GM12892 (cell line): ENCODE measurements at regions not wholly inside any gene's neighbourhood (a gene's known extent, or its start where the extent isn't known, plus 50 kb on each side); places are given as distances from the start of the nearest gene placed in this dataset.
"Not testable (repeated sequence)": the region's sequence is repeated elsewhere in the genome, so short reads cannot be mapped to it uniquely, and the experiment has no call there.

Experiments used
- DNase-seq: peaks from one replicate; pipeline ENCODE4 v3.0.0; 2011; ENCODE audit not compliant: insufficient read length
- FAIRE-seq: peaks from 2 replicates; lab custom pipeline; 2011; peaks lifted over from hg19 to GRCh38; lab: Jason Lieb, UNC
- POLR2A ChIP-seq: IDR thresholded peaks from 2 replicates; pipeline ENCODE4 v1.6.1; 2011; ENCODE audit warnings: low read depth, low read length, control low read depth
- POLR2AphosphoS5 ChIP-seq: IDR thresholded peaks from 2 replicates; pipeline ENCODE4 v1.6.1; 2011; ENCODE audit warnings: low read depth, low read length, control low read depth
- TAF1 ChIP-seq: IDR thresholded peaks from 2 replicates; pipeline ENCODE4 v1.6.1; 2011; ENCODE audit warnings: low read depth, mild to moderate bottlenecking, control low read depth, low read length, borderline replicate concordance

DNA sequence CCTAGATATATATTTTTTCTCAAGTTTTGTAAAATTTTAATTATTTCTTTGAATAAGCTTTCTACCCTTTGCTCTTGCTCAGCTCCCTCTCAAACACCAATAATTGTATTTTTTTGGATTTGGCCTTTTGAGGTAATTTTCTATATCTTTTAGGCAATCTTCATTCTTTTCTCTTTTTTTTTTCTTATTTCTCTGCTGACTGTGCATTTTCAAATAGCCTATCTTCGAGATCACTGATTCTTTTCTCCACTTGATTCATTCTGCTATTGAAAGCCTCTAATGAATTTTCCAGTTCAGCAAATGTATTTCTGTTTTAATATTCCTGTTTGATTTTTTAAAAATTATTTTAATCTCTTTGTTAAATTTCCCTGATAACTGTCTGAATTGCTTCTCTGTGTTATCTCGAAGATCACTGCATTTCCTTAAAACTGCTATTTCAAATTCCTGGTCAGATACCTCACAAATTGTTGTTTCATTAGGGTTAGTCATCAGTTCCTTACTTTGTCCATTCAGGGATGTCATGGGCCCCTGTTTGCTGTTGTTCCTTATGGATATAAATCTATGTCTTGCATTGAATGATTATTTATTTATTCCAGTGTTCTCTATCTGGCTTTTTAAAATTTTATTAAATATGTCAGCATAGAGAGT lies 100.1 kb upstream of the UNC5B start:
- TF ChIP-seq POLR2AphosphoS5 (no peak), TAF1 (no peak), POLR2A (no peak)
- FAIRE-seq (no peak), DNase-seq (no peak)

DNA sequence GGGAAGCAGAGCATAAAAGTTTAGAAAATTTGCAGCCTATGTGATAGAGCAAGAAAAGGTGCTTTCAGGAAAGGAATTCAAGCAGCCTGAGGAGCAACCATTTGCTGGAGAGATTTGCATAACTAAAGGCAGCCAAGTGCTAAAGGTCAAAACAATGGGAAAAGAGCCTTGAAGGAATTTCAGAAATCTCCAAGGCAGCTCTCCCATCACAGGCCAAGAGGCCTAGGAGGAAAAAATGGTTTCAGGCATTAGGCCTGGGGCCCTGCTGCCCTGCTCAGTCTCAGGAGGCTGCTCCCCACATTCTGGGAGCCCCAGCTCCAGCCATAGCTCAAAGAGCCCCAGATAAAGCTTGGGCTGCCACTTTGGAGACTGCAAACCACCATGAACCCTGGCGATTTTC lies 95.9 kb upstream of the UNC5B start:
- FAIRE-seq (no peak), DNase-seq (no peak)
- TF ChIP-seq POLR2AphosphoS5 (no peak), POLR2A (no peak), TAF1 (no peak)

DNA sequence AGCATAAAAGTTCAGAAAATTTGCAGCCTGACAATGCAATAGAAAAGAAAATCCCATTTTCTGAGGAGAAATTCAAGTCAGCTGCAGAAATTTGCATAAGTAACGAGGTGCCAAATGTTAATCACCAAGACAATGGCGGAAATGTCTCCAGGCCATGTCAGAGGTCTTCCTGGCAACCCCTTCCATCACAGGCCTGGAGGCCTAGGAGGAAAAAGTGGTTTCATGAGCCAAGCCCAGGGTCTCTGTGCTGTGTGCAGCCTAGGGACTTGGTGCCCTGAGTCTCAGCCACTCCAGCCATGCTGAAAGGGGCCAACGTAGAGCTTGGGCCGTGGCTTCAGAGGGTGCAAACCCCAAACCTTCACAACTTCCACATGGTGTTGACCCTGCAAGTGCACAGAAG lies 94.8 kb upstream of the UNC5B start:
- not testable (repeated sequence) for FAIRE-seq, DNase-seq

DNA sequence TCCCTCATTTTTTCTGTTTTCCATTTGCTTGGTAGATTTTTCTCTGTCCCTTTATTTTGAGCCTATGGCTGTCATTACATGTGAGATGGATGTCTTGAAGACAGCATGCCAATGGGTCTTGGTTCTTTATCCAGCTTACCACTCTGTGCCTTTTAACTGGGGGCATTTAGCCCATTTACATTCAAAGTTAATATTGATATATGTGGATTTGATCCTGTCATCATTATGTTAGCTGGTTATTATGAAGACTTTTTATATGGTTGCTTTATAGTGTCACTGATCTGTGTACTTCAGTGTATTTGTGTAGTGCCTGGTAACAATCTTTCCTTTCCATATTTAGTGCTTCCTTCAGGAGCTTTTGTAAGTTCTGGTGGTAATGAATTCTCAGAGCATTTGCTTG lies 89.3 kb upstream of the UNC5B start:
- DNase-seq (no peak), FAIRE-seq (no peak)
- no peak for TF ChIP-seq POLR2A
- TF ChIP-seq POLR2AphosphoS5: no peak
- no peak for TF ChIP-seq TAF1

DNA sequence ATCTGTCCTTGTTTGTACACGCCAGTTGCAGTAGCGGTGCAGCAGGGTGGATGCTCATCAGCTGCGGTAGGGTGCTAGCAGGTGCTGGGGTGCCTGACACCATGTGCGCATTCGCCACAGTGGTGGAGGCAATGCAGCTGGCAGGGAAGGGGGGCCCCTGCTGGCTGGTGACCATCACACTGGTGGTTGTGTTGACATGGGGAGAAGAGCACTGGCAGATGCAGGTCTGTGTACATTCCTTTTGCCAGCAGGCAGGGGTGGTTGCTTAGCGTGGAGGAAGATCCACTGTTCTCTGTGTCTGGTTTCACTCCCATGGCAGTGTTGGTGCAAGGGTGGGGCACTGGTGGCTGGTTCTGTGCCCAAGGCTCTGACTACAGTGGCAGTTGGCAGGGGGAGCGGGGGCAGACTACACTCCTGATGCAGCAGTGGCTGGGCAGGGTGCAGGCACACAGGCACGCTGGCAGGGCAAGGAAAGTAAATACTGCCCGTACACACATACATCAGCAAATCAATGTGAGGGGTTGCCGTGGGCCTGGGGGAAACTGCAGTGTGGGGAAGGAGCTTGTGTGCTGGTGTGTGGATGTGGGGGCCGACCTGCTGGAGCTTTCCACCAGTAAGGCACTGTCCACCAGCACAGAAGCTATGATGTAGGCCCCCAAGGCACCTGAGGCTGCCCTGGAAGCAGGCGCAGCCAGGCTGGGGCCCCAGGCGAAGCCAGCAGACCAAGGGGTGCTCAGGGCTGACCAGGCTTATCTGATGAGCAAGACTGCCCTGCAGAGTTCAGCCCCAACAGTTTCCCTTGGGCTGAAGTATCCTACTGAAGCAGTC lies 87.2 kb upstream of the UNC5B start:
- no peak for FAIRE-seq
- DNase-seq: no peak
- TF ChIP-seq POLR2A: no peak
- TF ChIP-seq TAF1: no peak
- no peak for TF ChIP-seq POLR2AphosphoS5

DNA sequence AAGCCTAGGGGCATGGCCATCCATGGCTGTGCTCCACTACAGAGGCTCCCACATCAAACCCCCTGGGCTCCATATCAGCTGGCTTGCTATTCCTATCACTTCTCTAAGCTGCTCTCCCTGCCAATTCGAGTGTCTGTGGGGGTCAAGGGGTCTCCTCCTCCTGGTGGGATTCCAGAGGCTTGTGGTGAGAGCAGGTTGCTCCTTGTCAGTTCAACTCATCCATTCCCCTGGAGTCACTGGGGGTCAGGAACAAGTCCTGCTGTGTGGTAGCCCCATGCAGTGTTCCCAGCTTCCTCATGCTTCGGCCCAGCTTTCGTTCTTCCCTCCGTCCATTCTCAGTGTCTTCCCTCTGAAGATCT lies 86.6 kb upstream of the UNC5B start:
- no peak for DNase-seq
- TF ChIP-seq TAF1 (no peak), POLR2A (no peak), POLR2AphosphoS5 (no peak)
- no peak for FAIRE-seq

DNA sequence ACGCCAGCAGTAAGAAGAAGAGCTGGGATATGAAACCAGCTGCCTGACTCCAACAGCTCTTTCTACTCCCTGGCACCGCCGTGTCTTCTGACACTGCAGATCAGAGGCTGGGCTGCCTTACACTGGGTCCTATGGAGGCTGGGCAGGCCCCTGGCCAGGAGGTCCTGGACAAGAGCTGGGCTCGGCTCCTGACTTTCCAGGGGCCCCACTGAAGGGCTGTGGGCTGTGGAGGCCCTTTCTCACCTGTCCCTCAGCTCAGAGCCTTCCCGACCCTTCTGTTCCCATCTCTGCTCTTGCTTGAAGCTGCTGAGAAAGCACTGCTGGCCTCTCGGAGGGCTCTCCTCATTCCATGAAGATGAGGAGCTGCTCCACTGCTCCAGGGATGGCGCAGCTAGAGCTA lies 85.9 kb upstream of the UNC5B start:
- FAIRE-seq (no peak), DNase-seq (no peak)
- no peak for TF ChIP-seq POLR2AphosphoS5
- no peak for TF ChIP-seq TAF1
- TF ChIP-seq POLR2A: no peak

DNA sequence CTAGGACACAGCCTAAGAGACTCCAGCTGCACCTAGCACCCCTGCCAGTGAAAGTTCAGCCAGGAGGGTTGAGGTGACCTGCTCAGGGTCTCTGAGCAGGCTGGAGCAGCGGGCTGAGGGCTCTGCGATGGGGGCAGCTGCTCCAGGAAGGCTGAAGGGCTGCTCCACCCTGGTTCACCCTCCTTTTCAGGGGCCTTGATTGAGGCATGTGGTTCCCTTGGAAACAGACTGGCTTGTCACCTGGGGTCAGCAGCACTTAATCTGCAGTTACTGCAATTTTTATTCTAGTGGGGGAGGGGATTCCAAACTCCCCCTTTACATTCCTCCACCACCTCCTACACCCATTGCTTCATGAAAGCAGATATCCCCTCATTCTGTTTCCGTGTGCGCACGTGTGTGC lies 85.3 kb upstream of the UNC5B start:
- no peak for FAIRE-seq
- no peak for DNase-seq

DNA sequence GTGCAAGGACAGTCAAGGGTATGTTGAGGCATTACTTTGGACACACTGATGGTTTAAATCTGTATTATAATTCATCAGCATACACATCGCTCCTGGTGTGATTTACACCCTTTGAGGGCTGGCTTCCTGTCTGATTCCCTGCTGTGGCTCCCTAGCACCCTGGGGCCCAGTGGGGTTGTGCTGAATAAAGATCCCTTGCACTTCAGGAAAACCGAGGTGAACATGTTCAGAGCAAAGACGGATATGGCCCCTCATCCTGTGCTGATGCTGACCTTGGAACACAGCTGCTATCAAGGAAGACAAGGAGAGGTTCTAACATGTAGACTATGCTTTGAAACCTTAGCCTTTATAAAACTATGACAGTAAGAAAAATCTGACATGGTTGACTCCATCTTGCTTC lies 84.6 kb upstream of the UNC5B start:
- no peak for TF ChIP-seq POLR2AphosphoS5
- TF ChIP-seq TAF1: no peak
- no peak for TF ChIP-seq POLR2A
- FAIRE-seq: no peak
- no peak for DNase-seq

More for the DNA sequence above, 85.3 kb upstream of the UNC5B start:
- TF ChIP-seq TAF1: no peak
- TF ChIP-seq POLR2A: no peak
- no peak for TF ChIP-seq POLR2AphosphoS5

DNA sequence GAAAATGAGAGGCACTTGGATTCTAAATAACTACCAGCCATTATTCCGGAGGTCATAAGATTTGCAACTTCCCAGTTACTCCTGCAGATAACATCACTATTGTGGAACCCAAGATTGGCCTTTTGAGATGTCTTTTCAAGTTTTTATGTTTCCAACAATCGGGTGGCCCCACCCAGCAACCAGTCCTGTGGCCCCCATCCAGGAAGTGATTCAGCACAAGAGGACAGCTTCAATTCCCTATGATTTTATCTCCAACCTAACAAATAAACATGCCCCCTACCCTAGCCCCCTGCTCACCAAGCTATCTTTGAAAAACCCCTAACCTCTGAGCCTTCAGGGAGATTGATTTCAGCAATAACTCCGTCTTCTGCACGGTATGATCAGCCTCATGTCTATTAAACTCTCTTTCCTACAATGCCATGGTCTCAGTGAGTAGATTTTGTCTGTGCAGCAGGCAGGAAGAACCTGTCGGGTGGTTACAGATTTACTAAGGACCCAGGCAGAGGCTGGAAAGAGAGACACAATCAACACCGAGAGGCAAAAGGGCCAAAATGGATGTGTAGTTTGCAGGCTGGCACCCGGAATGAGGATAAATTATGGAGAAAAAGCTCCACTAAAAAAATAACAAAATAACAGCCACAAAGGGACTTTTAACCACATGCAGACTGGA lies 83.9 kb upstream of the UNC5B start:
- TF ChIP-seq POLR2A (no peak), TAF1 (no peak), POLR2AphosphoS5 (no peak)
- FAIRE-seq (no peak), DNase-seq (no peak)

DNA sequence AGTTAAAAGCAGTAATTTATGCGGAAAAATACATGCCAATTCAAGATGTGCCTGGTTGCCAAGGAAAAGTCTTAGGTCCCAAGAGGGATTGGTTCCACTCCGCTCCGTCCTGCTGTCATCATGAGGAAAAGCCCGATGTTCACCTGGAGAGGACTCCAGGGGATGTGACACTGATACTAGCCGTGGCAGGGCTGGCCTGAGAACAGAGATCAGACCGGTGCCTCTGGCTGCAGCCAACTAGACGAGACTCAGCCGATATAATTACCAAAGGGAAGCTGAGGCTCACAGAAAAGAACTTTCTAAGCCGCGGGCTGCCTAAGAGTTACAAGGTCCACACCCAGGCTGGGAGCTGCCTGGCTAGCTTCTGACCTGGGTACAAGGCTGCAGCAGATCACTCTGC lies 81.3 kb upstream of the UNC5B start:
- no peak for TF ChIP-seq POLR2AphosphoS5
- TF ChIP-seq POLR2A: no peak
- no peak for TF ChIP-seq TAF1
- FAIRE-seq (no peak), DNase-seq (no peak)
